ENCODE measurements at regions not wholly inside any gene's neighbourhood (a gene's known extent, or its start where the extent isn't known, plus 50 kb on each side); places are given as distances from the start of the nearest gene placed in this dataset.

- no peak for TF ChIP-seq SIN3A (IDR thresholded peaks at IDR 0.05; ENCODE audit: low read depth)
- TF ChIP-seq EZH2 (IDR thresholded peaks at IDR 0.05): no peak
- TF ChIP-seq POLR2A (IDR thresholded peaks at IDR 0.05; ENCODE audit: borderline replicate concordance, extremely low read depth, insufficient read depth, insufficient read length): no peak
- no peak for TF ChIP-seq SP1 (IDR thresholded peaks at IDR 0.05; ENCODE audit: low read depth)
- TF ChIP-seq REST (IDR thresholded peaks at IDR 0.05; ENCODE audit: low read depth): no peak
- no peak for TF ChIP-seq RAD21 (IDR thresholded peaks at IDR 0.05; ENCODE audit: low read depth)
- no peak for TF ChIP-seq CTCF (IDR thresholded peaks at IDR 0.05 in 2 of 3, conservative IDR thresholded peaks at IDR 0.05 in 1 of 3; ENCODE audit: borderline replicate concordance in 1 of 3, insufficient read depth in 1 of 3, low read depth in 2 of 3, low read length in 2 of 3)
- no peak for TF ChIP-seq FOSL1 (IDR thresholded peaks at IDR 0.05; ENCODE audit: low read depth)
These were observed 73.2 kb upstream of the SALL1 start for GRCh38 chr16:51224317-51224716.
